ENCODE measurements at regions not wholly inside any gene's neighbourhood (a gene's known extent, or its start where the extent isn't known, plus 50 kb on each side); places are given as distances from the start of the nearest gene placed in this dataset.

- Histone ChIP-seq H3K9ac (ENCODE audit: low read length) (no peak overlapping the region), H3K4me3 (ENCODE audit: low read depth, low read length, poor library complexity, severe bottlenecking) (no peak overlapping the region), H3K27ac (ENCODE audit: low read depth, low read length, poor library complexity, severe bottlenecking) (no peak overlapping the region), H3K27me3 (ENCODE audit: insufficient read depth, low read length) (no peaks in the 10 kb centered on the region), H3K36me3 (ENCODE audit: insufficient read depth, low read length) (no peaks in the 10 kb centered on the region), H4K20me1 (ENCODE audit: insufficient read depth, low read length) (no peaks in the 10 kb centered on the region), H3K79me2 (ENCODE audit: insufficient read depth, low read length) (no peaks in the 10 kb centered on the region), H2AFZ (ENCODE audit: low read length) (no peak overlapping the region), H3K9me2 (ENCODE audit: low read depth, low read length) (no peaks in the 10 kb centered on the region), H3K4me2 (ENCODE audit: low read length) (no peak overlapping the region), H3K9me3 (ENCODE audit: low read length) (no peaks in the 10 kb centered on the region), H3K4me1 (ENCODE audit: insufficient read depth, low read length, severe bottlenecking) (no peaks in the 10 kb centered on the region), H3F3A (ENCODE audit: insufficient read depth, low read length) (no peaks in the 10 kb centered on the region)
- TF ChIP-seq CTCF (IDR thresholded peaks at IDR 0.05; ENCODE audit: low read length) = no peak
- TF ChIP-seq EZH2 (IDR thresholded peaks at IDR 0.05; ENCODE audit: borderline replicate concordance, low read length) = no peak
Observed at GRCh38 chr10:6987536-6987945, 407.5 kb upstream of the PRKCQ start.

GRCh38 chr10:6986927-6987326 is 406.9 kb upstream of the PRKCQ start:
- Histone ChIP-seq H3K9me3 (ENCODE audit: low read length) (no peaks in the 10 kb centered on the region), H3K79me2 (ENCODE audit: insufficient read depth, low read length) (no peaks in the 10 kb centered on the region), H3K4me3 (ENCODE audit: low read depth, low read length, poor library complexity, severe bottlenecking) (no peak overlapping the region), H3K36me3 (ENCODE audit: insufficient read depth, low read length) (no peaks in the 10 kb centered on the region), H4K20me1 (ENCODE audit: insufficient read depth, low read length) (no peaks in the 10 kb centered on the region), H3K27ac (ENCODE audit: low read depth, low read length, poor library complexity, severe bottlenecking) (no peak overlapping the region), H3K27me3 (ENCODE audit: insufficient read depth, low read length) (no peaks in the 10 kb centered on the region), H3K4me1 (ENCODE audit: insufficient read depth, low read length, severe bottlenecking) (no peaks in the 10 kb centered on the region), H3K9ac (ENCODE audit: low read length) (no peak overlapping the region), H3K4me2 (ENCODE audit: low read length) (no peak overlapping the region), H3F3A (ENCODE audit: insufficient read depth, low read length) (no peaks in the 10 kb centered on the region), H2AFZ (ENCODE audit: low read length) (no peak overlapping the region), H3K9me2 (ENCODE audit: low read depth, low read length) (no peaks in the 10 kb centered on the region)
- no peak for TF ChIP-seq EZH2 (IDR thresholded peaks at IDR 0.05; ENCODE audit: borderline replicate concordance, low read length)
- no peak for TF ChIP-seq CTCF (IDR thresholded peaks at IDR 0.05; ENCODE audit: low read length)

GRCh38 chr10:6985644-6986043 is 405.6 kb upstream of the PRKCQ start:
- H3K27ac ChIP-seq (ENCODE audit: low read depth, low read length, poor library complexity, severe bottlenecking) = no peak overlapping the region
- H3K79me2 ChIP-seq (ENCODE audit: insufficient read depth, low read length) = no peaks in the 10 kb centered on the region
- no peaks in the 10 kb centered on the region for H3K9me3 ChIP-seq (ENCODE audit: low read length)
- TF ChIP-seq EZH2 (IDR thresholded peaks at IDR 0.05; ENCODE audit: borderline replicate concordance, low read length) (no peak), CTCF (IDR thresholded peaks at IDR 0.05; ENCODE audit: low read length) (no peak)
- H3K4me1 ChIP-seq (ENCODE audit: insufficient read depth, low read length, severe bottlenecking) = no peaks in the 10 kb centered on the region
- H3K27me3 ChIP-seq (ENCODE audit: insufficient read depth, low read length) = no peaks in the 10 kb centered on the region
- no peak overlapping the region for H2AFZ ChIP-seq (ENCODE audit: low read length)
- no peak overlapping the region for H3K9ac ChIP-seq (ENCODE audit: low read length)
- no peak overlapping the region for H3K4me3 ChIP-seq (ENCODE audit: low read depth, low read length, poor library complexity, severe bottlenecking)
- no peaks in the 10 kb centered on the region for H3F3A ChIP-seq (ENCODE audit: insufficient read depth, low read length)
- no peaks in the 10 kb centered on the region for H3K9me2 ChIP-seq (ENCODE audit: low read depth, low read length)
- no peaks in the 10 kb centered on the region for H3K36me3 ChIP-seq (ENCODE audit: insufficient read depth, low read length)
- no peak overlapping the region for H3K4me2 ChIP-seq (ENCODE audit: low read length)
- no peaks in the 10 kb centered on the region for H4K20me1 ChIP-seq (ENCODE audit: insufficient read depth, low read length)
